Pancreas (tissue), 10 donors: ENCODE measurements at regions not wholly inside any gene's neighbourhood (a gene's known extent, or its start where the extent isn't known, plus 50 kb on each side); places are given as distances from the start of the nearest gene placed in this dataset.

Experiments
- ATAC-seq, 4 donors: fragments of 200-7000 bp; cut with Tn5 transposase; one replicate each; pipeline versions ENCODE4 v1.8.0 to v1.9.1; 2020; ENCODE audit warnings: mild to moderate bottlenecking in 4 of 4, moderate library complexity in 4 of 4
- DNase-seq, 6 donors: peaks; one replicate each; pipeline ENCODE4 v3.0.0-alpha.2; 2020
- FAIRE-seq: peaks from 2 replicates; lab custom pipeline; 2012; peaks lifted over from hg19 to GRCh38; lab: Jason Lieb, UNC
- H3K27ac ChIP-seq, 4 donors: fragments of 200-600 bp; sonication (generic); 1 replicate in 3 of 4; 2 replicates in 1 of 4; pipeline versions ENCODE4 v1.5.0 to v1.8.0; 2020
- H3K27me3 ChIP-seq, 4 donors: fragments of 200-600 bp; one replicate each; pipeline ENCODE4 v1.8.0; 2021
- H3K36me3 ChIP-seq, 3 donors: fragments of 200-600 bp; sonication (generic) in 1 of 3; one replicate each; pipeline versions ENCODE4 v1.5.0 to v1.8.0; 2020 to 2021
- H3K4me1 ChIP-seq, 3 donors: fragments of 200-600 bp; one replicate each; pipeline ENCODE4 v1.8.0; 2021
- H3K4me3 ChIP-seq, 4 donors: fragments of 200-600 bp; sonication (generic) in 2 of 4; one replicate each; pipeline versions ENCODE4 v1.5.0 to v1.8.0; 2020 to 2021
- H3K9me3 ChIP-seq, 4 donors: fragments of 200-600 bp; one replicate each; pipeline ENCODE4 v1.8.0; 2021
- WGBS, 2 donors: extraction: QIAGEN DNeasy Blood & Tissue Kit; methylation state at CpG; one replicate each; pipeline ENCODE4 v1.1.7; 2013; 5-methylcytosine and 5-hydroxymethylcytosine counted together
- intact Hi-C, 3 donors: fragments of 100-400 bp; cut with DNase I; formaldehyde crosslinking; loops; one replicate each; pipeline versions ENCODE4 v1.11.1 to v1.14.2; 2022
- TF ChIP-seq, protein P1 (sequence below), 4 donors: fragments of 200-600 bp; sonication (generic) in 3 of 4; IDR thresholded peaks; one replicate each; pipeline versions ENCODE4 v1.5.0 to v1.8.0; 2021; ENCODE audit warnings: antibody characterized with exemption in 4 of 4
- donor health status: healthy with polysubstance abuse.
- donor health status: DM: no; HTN: no; CAD: no; lungs with moderate emphysema.
- donor health status: DM: no; HTN: no; CAD: no.
- donor health status: control.
- donor health status: control.
- donor health status: Bipolar disorder and iron deficiency.
- donor health status: DM: yes; HTN: yes; CAD: no.
- donor health status: DM: no; HTN: no; CAD: no.
- donor health status: DM: no; HTN: no; CAD: no.
- donor health status: DM: yes; HTN: yes; CAD: no.

DNA sequence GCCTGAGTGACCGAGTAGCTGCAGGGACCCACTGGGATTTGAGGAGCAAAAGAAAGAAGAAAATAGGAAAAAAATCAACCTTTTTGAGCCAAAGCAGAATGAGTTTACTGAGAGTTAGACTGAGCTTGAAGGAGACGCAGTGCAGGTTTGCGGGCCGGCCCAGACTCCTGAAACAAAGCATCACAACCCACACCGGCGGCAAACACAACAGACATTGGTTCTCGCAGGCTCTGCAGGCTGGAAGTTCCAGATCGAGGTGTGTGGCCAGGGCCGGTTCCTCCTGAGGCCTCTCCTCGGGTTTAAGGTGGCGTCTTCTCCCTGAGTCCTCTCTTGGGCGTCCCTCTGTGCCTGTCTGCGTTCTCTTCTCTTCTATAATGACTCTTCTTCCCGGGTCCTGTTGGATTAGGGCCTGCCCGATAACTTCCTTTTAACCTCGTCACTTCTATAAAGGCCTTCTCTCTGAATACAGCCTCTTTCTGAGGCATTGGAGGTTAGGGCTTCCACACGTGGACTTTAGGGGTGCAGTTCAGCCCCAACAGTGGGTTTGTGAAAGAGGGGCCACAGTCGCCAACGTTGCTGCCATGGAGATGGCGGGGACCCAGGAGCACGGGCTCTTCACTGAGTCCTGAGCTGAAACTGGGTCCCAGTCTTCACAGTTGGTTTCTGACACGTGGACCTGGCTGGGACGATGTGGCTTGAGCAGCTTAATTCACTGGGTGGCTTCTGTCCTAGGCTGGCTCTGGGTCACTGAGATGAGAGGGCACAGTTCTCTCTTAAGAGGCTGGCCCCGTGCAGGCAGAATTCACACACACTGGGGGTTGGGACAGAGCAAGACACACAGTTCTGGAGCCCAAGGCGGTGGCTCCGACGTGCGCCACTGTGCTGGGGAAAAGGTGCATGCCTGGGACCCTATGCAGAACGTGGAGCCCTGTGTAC lies 1047.7 kb downstream of the BRD1 start:
- H3K4me1 ChIP-seq, result no peaks in the 10 kb centered on the region
- H3K27ac ChIP-seq, result no peak overlapping the region
- H3K36me3 ChIP-seq, result no peaks in the 10 kb centered on the region
- no peak for DNase-seq
- TF ChIP-seq, protein P1, sequence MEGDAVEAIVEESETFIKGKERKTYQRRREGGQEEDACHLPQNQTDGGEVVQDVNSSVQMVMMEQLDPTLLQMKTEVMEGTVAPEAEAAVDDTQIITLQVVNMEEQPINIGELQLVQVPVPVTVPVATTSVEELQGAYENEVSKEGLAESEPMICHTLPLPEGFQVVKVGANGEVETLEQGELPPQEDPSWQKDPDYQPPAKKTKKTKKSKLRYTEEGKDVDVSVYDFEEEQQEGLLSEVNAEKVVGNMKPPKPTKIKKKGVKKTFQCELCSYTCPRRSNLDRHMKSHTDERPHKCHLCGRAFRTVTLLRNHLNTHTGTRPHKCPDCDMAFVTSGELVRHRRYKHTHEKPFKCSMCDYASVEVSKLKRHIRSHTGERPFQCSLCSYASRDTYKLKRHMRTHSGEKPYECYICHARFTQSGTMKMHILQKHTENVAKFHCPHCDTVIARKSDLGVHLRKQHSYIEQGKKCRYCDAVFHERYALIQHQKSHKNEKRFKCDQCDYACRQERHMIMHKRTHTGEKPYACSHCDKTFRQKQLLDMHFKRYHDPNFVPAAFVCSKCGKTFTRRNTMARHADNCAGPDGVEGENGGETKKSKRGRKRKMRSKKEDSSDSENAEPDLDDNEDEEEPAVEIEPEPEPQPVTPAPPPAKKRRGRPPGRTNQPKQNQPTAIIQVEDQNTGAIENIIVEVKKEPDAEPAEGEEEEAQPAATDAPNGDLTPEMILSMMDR (IDR thresholded peaks at IDR 0.05), result no peak
- H3K27me3 ChIP-seq, result peaks cover 0 to 11% (median 0%) of the 10 kb centered on the region in 4 donors
- WGBS, 2 donors, result 65 to 75% methylated on average over 29 of the region's 29 CpGs
- FAIRE-seq, result no peak
- ATAC-seq, result no peak
- H3K4me3 ChIP-seq, result no peak overlapping the region
- intact Hi-C loops, result no loop called here
- no peaks in the 10 kb centered on the region for H3K9me3 ChIP-seq

DNA sequence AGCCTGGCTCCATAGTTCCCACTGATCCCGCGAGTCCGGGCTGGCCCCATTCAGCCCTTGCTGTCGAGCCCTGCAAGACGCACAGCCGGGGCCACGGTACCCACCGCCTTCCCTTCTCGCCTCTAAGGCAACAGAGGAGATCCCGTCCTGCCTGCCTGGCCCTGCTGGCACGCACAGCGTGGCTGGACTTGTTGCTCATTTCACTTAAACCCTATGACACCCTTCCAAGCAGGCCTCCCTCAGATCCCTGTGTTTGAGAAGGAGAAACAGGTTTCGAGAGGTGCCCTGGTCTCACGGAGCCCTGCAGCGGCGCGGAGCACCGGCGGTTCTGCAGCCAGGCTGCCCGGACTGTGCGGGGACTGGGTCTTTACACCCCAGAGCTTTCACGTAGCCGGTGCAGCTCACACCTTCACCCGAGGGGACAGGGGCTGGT lies 1048.4 kb downstream of the BRD1 start:
- H3K27me3 ChIP-seq, result peaks cover 0 to 11% (median 0%) of the 10 kb centered on the region in 4 donors
- H3K36me3 ChIP-seq, result no peaks in the 10 kb centered on the region
- no peak overlapping the region for H3K4me3 ChIP-seq
- TF ChIP-seq, protein P1 (IDR thresholded peaks at IDR 0.05), result no peak
- no peak overlapping the region for H3K27ac ChIP-seq
- DNase-seq, result no peak
- no peak for FAIRE-seq
- intact Hi-C loops, result no loop called here
- WGBS, 2 donors, result 71 to 83% methylated on average over 24 of the region's 24 CpGs
- no peaks in the 10 kb centered on the region for H3K4me1 ChIP-seq
- ATAC-seq, result no peak
- no peaks in the 10 kb centered on the region for H3K9me3 ChIP-seq

DNA sequence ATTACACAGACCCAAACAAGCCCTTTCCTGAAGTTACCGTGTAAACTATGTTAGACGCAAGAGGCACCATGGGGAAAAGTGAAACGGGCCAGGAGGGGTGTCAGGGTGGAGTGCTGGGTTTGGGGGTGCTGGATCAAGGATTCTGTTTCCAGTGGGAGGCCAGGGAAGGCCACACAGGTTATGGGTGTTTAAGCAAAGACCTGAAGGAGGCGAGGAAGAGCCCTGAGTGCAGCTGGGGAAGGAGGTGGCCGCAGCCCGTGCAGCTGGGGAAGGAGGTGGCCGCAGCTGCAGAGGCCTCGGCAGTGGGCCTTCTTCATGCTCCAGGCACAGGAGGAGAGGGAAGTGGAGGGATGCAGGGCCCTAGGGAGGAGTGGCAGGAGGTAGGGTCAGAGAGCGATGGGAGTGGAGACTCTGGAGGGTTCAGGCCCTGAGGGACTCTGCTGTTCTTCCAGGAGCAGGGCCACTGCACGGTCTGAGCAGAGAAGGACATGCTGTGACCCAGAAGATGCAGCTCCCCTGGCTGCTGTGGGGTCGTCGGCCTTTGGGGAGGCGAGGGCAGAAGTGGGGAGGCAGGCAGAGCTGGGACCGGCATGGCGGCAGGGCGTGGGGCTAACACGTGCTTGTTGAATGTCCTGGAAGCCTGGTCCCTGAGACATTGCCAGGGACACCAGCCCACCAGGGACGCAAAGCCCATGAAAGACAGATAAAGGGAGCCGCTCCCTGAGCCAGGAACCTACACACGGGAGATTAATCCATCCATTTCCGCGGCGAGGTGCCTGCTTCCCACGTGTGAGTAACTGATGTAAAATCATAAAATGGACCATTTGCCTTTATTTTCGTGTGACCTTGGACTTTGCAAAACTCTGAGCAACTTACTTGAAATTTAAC lies 1049.1 kb downstream of the BRD1 start:
- Histone ChIP-seq H3K4me1 (no peaks in the 10 kb centered on the region), H3K27me3 (peaks cover 0 to 11% (median 0%) of the 10 kb centered on the region in 4 donors), H3K9me3 (no peaks in the 10 kb centered on the region), H3K27ac (no peak overlapping the region), H3K36me3 (no peaks in the 10 kb centered on the region), H3K4me3 (no peak overlapping the region)
- TF ChIP-seq, protein P1 (IDR thresholded peaks at IDR 0.05), result no peak
- ATAC-seq (no peak), FAIRE-seq (no peak), DNase-seq (no peak)
- intact Hi-C loops, result no loop called here
- 73 to 82% methylated on average over 25 of the region's 25 CpGs for WGBS, 2 donors

DNA sequence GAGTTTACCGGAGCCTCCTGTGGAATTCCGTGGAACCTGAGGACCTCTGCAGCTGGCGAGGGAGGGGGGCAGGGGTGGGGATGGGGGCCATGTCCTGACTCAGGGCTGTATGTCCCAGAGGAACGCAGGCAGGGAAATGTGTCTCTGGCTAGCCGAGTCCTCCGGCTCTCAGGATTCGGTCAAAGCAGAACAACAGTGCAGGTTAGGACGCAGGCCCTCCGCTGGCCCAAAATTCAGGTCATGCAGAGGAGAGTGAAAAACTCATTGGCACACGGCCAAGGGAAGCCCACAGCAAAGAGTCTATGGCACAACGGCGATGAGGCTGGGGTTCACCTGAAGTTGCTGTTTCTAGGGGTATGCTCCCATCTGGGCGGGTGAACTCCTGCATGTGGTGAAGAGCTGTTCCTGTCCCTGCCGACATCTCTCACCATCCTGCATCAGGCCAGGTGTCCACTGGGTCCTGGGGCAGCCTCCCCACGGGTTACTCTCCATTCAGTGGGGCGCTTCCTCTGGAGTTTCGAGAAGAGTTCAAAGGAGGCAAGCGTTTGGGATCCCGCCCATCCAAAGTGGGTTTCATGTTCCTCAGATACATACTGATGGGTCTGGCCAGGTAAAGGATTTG lies 1055.3 kb downstream of the BRD1 start:
- Histone ChIP-seq H3K27me3 (peaks cover 0 to 11% (median 0%) of the 10 kb centered on the region in 4 donors), H3K4me1 (no peaks in the 10 kb centered on the region), H3K9me3 (no peaks in the 10 kb centered on the region), H3K27ac (no peak overlapping the region), H3K4me3 (no peak overlapping the region), H3K36me3 (no peaks in the 10 kb centered on the region)
- 72 to 74% methylated on average over 19 of the region's 19 CpGs for WGBS, 2 donors
- intact Hi-C loops, result no loop called here
- ATAC-seq (no peak), FAIRE-seq (no peak), DNase-seq (no peak)
- TF ChIP-seq, protein P1 (IDR thresholded peaks at IDR 0.05), result no peak
